RWPE2 (cell line): ENCODE measurements at regions not wholly inside any gene's neighbourhood (a gene's known extent, or its start where the extent isn't known, plus 50 kb on each side); places are given as distances from the start of the nearest gene placed in this dataset.
A peak's percentile ranks its signal among the peaks of the same experiment; 100 is the strongest.

ENCODE experiments used
- ATAC-seq: fragments of 200-7000 bp; cut with Tn5 transposase; 3 replicates; pipeline ENCODE4 v1.9.1; 2021; ENCODE audit warnings: low read depth
- DNase-seq: peaks from one replicate; pipeline ENCODE4 v3.0.0-alpha.2; 2020; ENCODE audit warnings: low spot score
- H3K27ac ChIP-seq: fragments of 450-650 bp; 2 replicates; pipeline ENCODE4 v1.5.1; 2017; ENCODE audit warnings: mild to moderate bottlenecking; ENCODE audit not compliant: poor library complexity, severe bottlenecking
- H3K27me3 ChIP-seq: fragments of 250-450 bp; sonication (Bioruptor Pico); 2 replicates; pipeline ENCODE4 v1.5.1; 2021; ENCODE audit warnings: mild to moderate bottlenecking, moderate library complexity; ENCODE audit not compliant: insufficient read depth, poor library complexity, severe bottlenecking
- H3K36me3 ChIP-seq: fragments of 250-450 bp; sonication (Bioruptor Pico); 2 replicates; pipeline ENCODE4 v1.5.1; 2020; ENCODE audit warnings: low read depth, mild to moderate bottlenecking, moderate library complexity
- H3K4me1 ChIP-seq: fragments of 250-450 bp; sonication (Bioruptor Pico); 2 replicates; pipeline ENCODE4 v1.5.1; 2021; ENCODE audit warnings: mild to moderate bottlenecking, moderate library complexity; ENCODE audit not compliant: insufficient read depth, poor library complexity, severe bottlenecking
- H3K4me3 ChIP-seq: fragments of 250-450 bp; sonication (Bioruptor Pico); 2 replicates; pipeline ENCODE4 v1.5.1; 2021; ENCODE audit warnings: mild to moderate bottlenecking, moderate library complexity; ENCODE audit not compliant: severe bottlenecking
- H3K9me3 ChIP-seq: fragments of 250-450 bp; sonication (Bioruptor Pico); 2 replicates; pipeline ENCODE4 v1.5.1; 2021; ENCODE audit warnings: mild to moderate bottlenecking, moderate library complexity; ENCODE audit not compliant: severe bottlenecking
- CTCF ChIP-seq: fragments of 450-650 bp; IDR thresholded peaks from one replicate; pipeline ENCODE4 v1.5.1; 2017; ENCODE audit warnings: mild to moderate bottlenecking, moderate library complexity; ENCODE audit not compliant: poor library complexity, severe bottlenecking

DNA sequence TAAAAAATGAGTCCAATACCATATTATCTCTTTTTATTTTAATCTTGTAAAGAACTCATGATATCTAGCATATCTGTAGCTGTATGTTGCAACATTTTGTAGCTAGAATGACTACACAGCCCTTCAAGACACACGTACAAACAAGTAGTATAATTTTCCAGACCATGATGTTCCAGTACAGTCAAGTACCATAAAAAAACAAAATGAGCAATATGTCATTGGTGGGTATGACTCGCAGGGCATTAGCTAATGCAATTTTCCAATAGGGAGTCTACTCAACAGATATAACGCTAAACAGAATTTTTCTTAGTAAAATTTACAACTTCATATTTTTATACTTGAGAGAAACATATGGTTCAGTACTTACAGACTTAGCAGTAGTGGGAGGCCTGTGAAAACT, 53.6 kb upstream of the UGP2 start:
- Histone ChIP-seq H3K4me1 (peaks cover 29% of the 10 kb centered on the region), H3K27me3 (no peaks in the 10 kb centered on the region), H3K36me3 (no peaks in the 10 kb centered on the region), H3K27ac (peak overlapping the region; percentile 78), H3K4me3 (no peak overlapping the region), H3K9me3 (no peaks in the 10 kb centered on the region)
- no peak for TF ChIP-seq CTCF
- ATAC-seq, result peak; percentile 57
- no peak for DNase-seq

DNA sequence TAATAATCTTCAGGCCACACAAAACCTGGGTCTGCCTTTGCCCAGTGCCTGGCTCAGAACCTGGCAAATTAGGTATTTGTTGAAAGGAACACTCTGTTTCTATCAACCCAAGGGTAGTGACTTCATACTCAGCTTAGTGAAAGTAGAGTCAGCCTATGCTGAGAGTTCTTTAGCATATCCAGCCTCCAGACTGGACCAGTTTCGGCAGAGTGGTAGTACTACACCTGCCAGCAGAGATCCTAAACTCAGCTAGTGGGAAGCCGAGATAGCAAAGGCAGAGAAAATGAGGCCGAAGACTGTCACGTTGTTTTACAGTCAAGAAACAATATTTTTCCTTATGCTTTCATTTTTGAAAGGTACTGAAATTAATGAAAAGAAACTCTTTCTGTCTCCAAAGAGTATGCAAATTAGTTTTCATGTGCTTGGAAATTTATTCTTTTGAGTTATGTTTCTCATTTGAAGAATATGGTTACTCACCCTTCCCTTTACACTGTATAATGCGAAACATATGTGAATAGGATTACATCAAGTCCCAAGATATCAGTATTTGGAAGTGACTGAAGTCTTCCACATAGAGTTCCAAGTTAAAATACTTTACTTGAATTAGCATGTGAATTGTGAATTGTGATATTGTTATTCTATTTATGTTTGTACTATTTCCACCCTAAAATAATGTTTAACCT, 52.2 kb upstream of the UGP2 start:
- DNase-seq, result no peak
- Histone ChIP-seq H3K4me1 (peaks cover 29% of the 10 kb centered on the region), H3K27me3 (no peaks in the 10 kb centered on the region), H3K4me3 (no peak overlapping the region), H3K9me3 (no peaks in the 10 kb centered on the region), H3K27ac (peak overlapping the region; percentile 78), H3K36me3 (no peaks in the 10 kb centered on the region)
- no peak for TF ChIP-seq CTCF
- ATAC-seq, result no peak

GRCh38 chr2:63790491-63790890, 51.2 kb upstream of the UGP2 start:
- Histone ChIP-seq H3K4me3 (no peak overlapping the region), H3K9me3 (no peaks in the 10 kb centered on the region), H3K27ac (peak overlapping the region; percentile 78)

GRCh38 chr2:63790906-63791305, 50.8 kb upstream of the UGP2 start:
- no peaks in the 10 kb centered on the region for H3K36me3 ChIP-seq
- ATAC-seq (peak; percentile 89), DNase-seq (no peak)
- H3K9me3 ChIP-seq, result no peaks in the 10 kb centered on the region
- TF ChIP-seq CTCF, result no peak
- H3K27ac ChIP-seq, result peak overlapping the region; percentile 78
- H3K27me3 ChIP-seq, result no peaks in the 10 kb centered on the region
- H3K4me3 ChIP-seq, result no peak overlapping the region
- peaks cover 29% of the 10 kb centered on the region for H3K4me1 ChIP-seq

More at GRCh38 chr2:63790491-63790890, 51.2 kb upstream of the UGP2 start:
- TF ChIP-seq CTCF, result no peak
- DNase-seq, result no peak
- Histone ChIP-seq H3K27me3 (no peaks in the 10 kb centered on the region), H3K36me3 (no peaks in the 10 kb centered on the region), H3K4me1 (peaks cover 29% of the 10 kb centered on the region)
- ATAC-seq, result no peak; the same call in 2 of the 3 replicates

GRCh38 chr2:63791387-63791786, 50.3 kb upstream of the UGP2 start:
- Histone ChIP-seq H3K4me1 (peaks cover 29% of the 10 kb centered on the region), H3K27ac (peak overlapping the region; percentile 78)

More at GRCh38 chr2:63791387-63791786, 50.3 kb upstream of the UGP2 start:
- DNase-seq, result no peak
- no peak for ATAC-seq
- TF ChIP-seq CTCF, result no peak
- Histone ChIP-seq H3K9me3 (no peaks in the 10 kb centered on the region), H3K4me3 (no peak overlapping the region), H3K27me3 (no peaks in the 10 kb centered on the region), H3K36me3 (no peaks in the 10 kb centered on the region)
